ENCODE measurements at regions not wholly inside any gene's neighbourhood (a gene's known extent, or its start where the extent isn't known, plus 50 kb on each side); places are given as distances from the start of the nearest gene placed in this dataset.
"Not testable (repeated sequence)": the region's sequence is repeated elsewhere in the genome, so short reads cannot be mapped to it uniquely, and the experiment has no call there.

DNA sequence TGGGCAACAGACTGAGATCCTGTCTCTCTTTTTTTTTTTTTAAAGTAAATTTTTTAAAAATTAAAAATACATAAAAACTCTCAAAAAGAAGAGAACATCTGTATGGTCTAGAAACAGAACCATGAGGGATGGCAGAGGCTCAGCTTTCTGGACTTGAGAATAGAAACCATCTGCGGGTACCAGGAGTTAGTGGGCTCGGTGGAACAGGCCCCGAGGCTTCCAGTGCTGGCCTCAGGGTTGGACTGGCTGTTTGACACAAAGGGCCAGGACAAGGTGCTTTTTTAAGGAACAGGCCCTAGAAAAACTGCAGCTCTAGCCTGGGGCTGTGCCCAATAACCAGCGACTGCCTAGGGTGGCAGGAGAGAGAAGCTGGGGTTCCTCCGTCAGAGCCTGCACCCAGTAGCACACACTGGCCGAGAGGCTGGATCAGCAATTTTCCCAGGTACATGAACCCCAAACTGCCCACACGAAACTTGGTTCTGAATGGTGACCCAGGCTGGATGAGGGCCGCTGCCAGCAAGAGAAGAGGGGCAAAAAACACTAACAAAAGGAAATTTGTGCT lies 131.0 kb upstream of the OLIG3 start:
- H3K9me3 ChIP-seq: no peaks in the 10 kb centered on the region
- no peaks in the 10 kb centered on the region for H3K4me1 ChIP-seq (ENCODE audit: low read depth)
- no peaks in the 10 kb centered on the region for H3K36me3 ChIP-seq (ENCODE audit: low read depth)
- H3K4me3 ChIP-seq: no peak overlapping the region
- TF ChIP-seq, protein P1, sequence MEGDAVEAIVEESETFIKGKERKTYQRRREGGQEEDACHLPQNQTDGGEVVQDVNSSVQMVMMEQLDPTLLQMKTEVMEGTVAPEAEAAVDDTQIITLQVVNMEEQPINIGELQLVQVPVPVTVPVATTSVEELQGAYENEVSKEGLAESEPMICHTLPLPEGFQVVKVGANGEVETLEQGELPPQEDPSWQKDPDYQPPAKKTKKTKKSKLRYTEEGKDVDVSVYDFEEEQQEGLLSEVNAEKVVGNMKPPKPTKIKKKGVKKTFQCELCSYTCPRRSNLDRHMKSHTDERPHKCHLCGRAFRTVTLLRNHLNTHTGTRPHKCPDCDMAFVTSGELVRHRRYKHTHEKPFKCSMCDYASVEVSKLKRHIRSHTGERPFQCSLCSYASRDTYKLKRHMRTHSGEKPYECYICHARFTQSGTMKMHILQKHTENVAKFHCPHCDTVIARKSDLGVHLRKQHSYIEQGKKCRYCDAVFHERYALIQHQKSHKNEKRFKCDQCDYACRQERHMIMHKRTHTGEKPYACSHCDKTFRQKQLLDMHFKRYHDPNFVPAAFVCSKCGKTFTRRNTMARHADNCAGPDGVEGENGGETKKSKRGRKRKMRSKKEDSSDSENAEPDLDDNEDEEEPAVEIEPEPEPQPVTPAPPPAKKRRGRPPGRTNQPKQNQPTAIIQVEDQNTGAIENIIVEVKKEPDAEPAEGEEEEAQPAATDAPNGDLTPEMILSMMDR (IDR thresholded peaks at IDR 0.05): no peak
- intact Hi-C loops (cut with DNase I, micrococcal nuclease): no loop called here
- ATAC-seq: no peak
- no peak for DNase-seq

- no peaks in the 10 kb centered on the region for H3K4me1 ChIP-seq (ENCODE audit: low read depth)
- H3K36me3 ChIP-seq (ENCODE audit: low read depth): no peaks in the 10 kb centered on the region
- TF ChIP-seq, protein P1 (IDR thresholded peaks at IDR 0.05): no peak
- no peak for DNase-seq
- ATAC-seq: no peak
- intact Hi-C loops (cut with DNase I, micrococcal nuclease): no loop called here
- no peak overlapping the region for H3K4me3 ChIP-seq
- H3K9me3 ChIP-seq: no peaks in the 10 kb centered on the region
Observed at GRCh38 chr6:137625808-137626207, 131.6 kb upstream of the OLIG3 start.

DNA sequence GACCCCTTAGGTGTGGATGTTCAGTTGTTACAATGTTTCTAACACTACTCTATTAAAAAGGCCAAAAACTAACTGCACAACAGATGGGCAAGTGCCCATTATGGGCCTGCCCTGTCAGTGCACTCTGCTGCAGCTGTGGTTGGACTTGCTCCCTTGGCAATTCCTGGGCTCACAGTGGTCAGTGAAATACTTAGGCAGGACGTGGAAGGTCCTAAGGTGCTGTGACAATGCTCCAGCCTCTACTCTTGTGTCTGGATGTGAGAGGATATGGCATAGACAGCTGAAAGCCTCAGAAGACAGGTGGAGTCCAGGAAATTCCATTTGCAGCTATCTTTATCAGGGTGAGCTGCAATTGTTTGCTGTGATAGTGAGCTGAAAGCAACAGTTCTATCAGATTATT lies 136.5 kb upstream of the OLIG3 start:
- no peak overlapping the region for H3K4me3 ChIP-seq
- ATAC-seq (no peak), DNase-seq (no peak)
- no peaks in the 10 kb centered on the region for H3K36me3 ChIP-seq (ENCODE audit: low read depth)
- intact Hi-C loops (cut with DNase I, micrococcal nuclease): no loop called here
- TF ChIP-seq, protein P1 (IDR thresholded peaks at IDR 0.05): no peak
- no peaks in the 10 kb centered on the region for H3K4me1 ChIP-seq (ENCODE audit: low read depth)
- no peaks in the 10 kb centered on the region for H3K9me3 ChIP-seq

DNA sequence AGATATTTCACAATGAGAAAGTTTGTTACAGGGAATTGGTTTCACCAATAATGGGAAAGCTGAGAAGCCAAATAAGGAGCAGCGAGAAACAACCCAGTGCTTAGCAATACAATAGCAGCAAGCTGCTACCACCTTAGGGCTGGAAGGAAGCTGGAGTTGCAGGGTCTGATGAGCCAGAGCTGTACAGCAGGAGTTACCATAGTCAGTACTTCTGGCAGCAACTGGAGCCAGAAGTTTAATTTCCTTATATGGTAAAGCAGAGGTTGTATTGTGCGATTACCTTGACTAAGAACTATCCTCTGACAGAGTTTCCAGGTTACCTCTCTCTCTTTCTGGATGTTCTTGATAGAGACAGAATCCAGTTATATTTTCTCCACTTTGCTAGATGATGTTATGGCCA lies 137.1 kb upstream of the OLIG3 start:
- DNase-seq (no peak), ATAC-seq (no peak)
- Histone ChIP-seq H3K4me3 (no peak overlapping the region), H3K36me3 (ENCODE audit: low read depth) (no peaks in the 10 kb centered on the region), H3K9me3 (no peaks in the 10 kb centered on the region), H3K4me1 (ENCODE audit: low read depth) (no peaks in the 10 kb centered on the region)
- intact Hi-C loops (cut with DNase I, micrococcal nuclease): no loop called here
- TF ChIP-seq, protein P1 (IDR thresholded peaks at IDR 0.05): no peak

GRCh38 chr6:137634177-137634576 lies 140.0 kb upstream of the OLIG3 start:
- H3K9me3 ChIP-seq; ATAC-seq; H3K4me1 ChIP-seq (ENCODE audit: low read depth); intact Hi-C loops (cut with DNase I, micrococcal nuclease); DNase-seq; H3K36me3 ChIP-seq (ENCODE audit: low read depth); H3K4me3 ChIP-seq: not testable (repeated sequence)

DNA sequence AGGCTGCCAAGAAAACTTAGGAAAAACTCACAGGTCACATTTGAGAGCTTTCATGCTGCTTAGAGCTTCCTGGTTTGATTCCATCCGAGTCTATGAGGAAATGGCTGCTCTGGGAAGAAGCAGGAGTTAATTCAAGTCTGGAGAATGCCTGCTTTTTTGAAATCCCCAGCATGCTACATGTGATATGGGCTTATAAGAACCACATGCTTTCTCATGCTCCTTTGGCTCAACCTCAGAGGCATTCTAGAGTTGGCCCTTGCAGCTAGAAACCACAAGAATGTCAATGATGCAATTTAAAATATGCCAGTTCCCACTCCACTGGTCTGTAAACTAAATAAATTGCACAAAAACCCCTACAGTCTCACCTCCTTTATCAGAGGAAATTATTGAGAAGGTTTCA lies 142.9 kb upstream of the OLIG3 start:
- ATAC-seq: no peak
- intact Hi-C loops (cut with DNase I, micrococcal nuclease): no loop called here
- TF ChIP-seq, protein P1 (IDR thresholded peaks at IDR 0.05): no peak

More for the DNA sequence above, 142.9 kb upstream of the OLIG3 start:
- Histone ChIP-seq H3K9me3 (no peaks in the 10 kb centered on the region), H3K36me3 (ENCODE audit: low read depth) (no peaks in the 10 kb centered on the region), H3K4me3 (no peak overlapping the region), H3K4me1 (ENCODE audit: low read depth) (peaks cover 3% of the 10 kb centered on the region)
- no peak for DNase-seq
